GM03348 (cell line): ENCODE measurements at regions not wholly inside any gene's neighbourhood (a gene's known extent, or its start where the extent isn't known, plus 50 kb on each side); places are given as distances from the start of the nearest gene placed in this dataset.
"Not testable (repeated sequence)": the region's sequence is repeated elsewhere in the genome, so short reads cannot be mapped to it uniquely, and the experiment has no call there.

Source experiments
- DNase-seq: peaks from one replicate; pipeline ENCODE4 v3.0.0; 2012; ENCODE audit warnings: low spot score

DNA sequence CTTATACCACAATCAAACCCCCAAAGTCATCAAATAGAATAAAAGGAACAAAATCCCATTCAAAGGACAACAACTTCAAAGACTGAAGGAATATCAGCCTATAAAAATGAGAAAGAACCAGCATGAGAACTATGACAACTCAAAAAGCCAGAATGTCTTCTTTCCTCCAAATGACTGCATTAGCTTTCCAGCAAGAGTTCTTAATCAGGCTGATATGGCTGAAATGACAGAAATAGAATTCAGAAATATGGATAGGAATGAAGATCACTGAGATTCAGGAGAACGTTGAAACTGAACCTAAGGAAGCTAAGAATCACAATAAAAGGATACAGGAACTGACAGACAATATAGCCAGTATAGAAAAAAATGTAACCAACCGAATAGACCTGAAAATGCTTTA, 109.5 kb downstream of the SINHCAF start:
- DNase-seq: no peak

DNA sequence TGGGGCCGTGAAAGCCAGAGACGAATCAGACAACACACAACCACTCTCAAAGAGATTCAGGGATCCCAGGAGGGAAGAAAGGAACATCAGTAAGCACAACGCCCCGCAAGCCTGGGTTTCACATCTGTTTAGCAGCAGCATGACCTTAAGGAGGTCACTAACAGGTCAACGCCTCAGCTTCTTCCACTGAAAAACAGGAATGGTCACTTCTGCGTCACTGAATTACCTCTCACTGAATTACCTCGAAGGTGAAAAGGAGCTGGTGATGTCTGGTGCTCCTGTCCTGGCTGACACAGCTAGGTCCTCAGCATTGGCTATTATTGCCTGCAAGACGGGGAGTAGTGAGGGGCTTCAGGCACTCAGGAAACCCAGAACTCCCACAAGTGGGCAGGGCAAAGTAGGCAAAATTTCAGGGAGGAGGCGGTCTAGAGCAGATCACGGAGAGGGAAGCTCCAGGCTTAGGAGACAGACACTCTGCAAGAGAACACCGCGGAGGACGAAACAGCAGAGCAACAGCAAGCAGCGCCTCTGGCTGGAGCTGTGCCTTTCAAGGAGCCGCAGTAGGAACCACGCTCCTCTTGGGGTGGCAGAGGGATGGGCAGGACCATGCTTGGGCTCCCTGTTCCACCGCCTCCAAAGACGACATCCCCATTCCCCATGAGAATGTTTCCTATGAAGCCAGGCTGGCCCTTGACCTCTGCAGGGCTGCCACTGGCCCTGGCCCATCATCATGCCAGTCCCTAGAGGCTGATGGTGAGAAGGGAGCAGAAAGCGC, 108.4 kb downstream of the SINHCAF start:
- no peak for DNase-seq

DNA sequence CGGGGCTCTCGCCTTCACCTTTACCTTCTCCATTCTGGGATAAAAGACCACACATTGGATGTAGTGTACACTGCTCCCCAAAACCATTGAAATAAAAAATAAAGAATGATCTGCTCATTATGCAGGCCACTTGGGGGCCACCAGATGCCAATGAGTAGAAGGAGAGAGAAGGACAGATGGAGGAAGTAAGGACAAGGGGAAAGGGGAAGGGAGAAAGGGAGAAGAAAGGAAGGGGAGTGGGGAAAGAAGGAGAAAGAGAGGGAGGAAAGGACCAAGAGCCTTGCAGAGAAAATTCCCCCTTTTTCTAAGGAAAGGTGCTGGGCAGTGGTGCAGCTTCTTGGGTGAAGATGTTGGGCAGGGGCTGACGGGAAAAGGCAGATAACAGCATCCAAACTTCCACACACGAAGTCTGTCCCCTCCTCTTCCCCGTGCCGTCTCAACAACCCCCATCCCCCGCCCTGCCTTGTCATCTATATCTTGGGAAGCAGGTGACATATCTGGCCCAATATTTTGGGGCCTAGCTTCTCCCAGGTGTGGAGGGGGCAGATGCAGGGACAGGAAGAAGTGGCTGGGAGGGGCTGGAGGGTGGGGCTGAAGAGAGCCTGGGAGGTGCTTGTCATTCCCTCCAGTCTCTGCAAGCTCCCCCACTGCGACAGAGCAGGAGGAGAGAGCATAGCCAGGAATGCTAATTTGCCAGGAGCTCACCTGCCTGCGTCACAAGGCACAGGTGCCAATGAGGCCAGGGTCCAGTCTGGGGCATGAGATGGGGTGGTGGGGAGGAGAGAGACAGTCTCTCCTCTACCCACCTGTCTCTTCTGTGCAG, 107.5 kb downstream of the SINHCAF start:
- no peak for DNase-seq

DNA sequence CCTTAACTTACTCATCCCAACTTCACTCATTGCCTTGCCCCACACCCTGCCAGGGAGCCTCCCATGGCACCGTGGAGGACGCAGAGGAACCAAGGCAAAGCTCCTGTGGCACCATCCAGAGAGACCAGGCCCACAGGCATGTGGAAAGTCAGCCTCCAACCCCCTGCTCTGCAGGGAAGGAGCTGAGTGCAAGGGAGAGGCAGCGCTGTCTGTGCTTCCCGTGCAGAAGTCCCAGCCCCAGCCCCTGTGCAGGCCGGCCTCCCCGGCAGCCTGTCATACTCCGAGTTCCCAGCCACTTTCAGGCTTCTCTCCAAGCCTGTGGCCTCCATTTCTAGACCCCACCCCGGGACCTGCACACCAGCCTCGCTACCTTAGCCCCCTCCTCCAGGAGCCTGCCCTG, 106.4 kb downstream of the SINHCAF start:
- DNase-seq: no peak

DNA sequence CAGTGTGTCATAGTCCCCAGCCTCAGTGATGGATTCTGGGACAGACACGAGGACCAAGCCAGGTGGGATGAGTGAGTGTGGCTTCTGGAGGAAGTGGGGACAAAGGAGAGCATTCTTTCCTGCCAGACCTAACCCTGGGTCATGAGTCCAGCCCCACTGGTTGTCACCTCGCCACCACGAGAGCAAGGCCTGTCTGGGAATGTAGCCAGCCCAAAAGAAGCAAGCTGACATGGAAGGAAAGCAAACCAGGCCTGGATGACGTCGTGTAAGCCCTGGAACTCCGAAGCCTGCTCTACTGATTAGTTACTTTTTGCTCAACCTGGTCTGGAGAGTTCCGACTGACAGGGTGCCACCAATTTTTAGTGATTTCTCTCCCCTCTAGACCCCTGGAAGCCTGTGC, 105.9 kb downstream of the SINHCAF start:
- no peak for DNase-seq

DNA sequence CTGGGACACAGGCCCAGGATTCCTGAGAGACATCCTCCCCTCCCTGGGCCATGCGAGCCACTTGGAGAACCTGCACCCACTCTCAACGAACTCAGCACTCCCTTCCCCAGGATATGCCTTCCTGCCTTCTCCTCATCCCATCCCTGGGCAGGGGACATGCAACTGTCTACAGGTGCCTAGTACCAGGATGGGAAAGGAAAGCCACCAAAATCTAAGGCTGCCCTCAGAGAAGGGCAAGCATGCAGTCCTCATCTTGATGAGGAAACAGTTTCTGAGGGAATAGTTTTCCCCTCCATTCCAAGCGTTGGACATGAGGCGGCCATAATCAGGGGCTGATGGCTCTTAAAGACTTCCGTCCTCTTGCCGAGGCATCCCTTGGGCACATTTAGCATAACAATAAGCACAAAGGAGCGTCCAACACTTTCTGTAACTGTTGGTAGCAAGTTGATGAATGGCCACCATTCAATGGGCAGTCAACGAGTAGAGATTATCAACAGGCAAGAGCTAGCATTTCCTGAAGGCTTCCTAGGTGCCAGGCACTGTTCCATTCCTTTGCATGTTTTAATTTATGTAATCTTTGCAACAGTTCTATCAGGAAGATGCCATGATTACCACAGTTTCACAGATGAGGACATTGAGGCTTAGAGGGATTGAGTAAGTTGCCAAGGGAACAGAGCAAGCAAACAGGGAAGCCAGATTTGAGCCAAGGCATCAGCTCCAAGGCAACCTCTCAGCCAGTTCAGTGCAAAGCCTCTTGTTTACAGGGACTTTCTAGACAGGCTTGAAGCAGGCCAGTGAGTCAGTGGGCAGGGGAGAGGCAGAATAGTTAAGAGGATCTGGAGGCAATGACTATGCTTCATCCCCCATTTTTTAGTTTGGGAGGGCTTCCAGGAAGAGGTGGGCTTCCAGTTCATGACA, 105.1 kb downstream of the SINHCAF start:
- DNase-seq: no peak

DNA sequence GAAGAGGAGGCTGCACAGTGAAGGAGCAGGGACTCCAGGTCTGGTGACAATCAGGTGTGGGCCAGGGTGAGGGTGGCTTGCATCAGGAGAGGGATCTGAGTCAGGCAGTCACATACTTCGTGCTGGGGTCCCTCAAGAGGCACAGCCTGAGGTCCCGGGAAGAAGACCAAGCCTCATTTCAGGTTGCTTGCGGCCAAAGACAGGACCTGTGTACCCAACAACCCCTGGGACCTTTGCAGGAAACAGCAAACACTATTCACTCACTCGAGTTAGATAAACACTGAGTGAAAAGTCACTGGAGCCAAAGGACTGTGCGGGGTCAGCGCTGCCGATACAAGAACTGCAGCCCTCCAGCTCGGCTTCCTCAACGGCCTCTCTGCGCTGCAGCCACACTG, 104.4 kb downstream of the SINHCAF start:
- DNase-seq: no peak

DNA sequence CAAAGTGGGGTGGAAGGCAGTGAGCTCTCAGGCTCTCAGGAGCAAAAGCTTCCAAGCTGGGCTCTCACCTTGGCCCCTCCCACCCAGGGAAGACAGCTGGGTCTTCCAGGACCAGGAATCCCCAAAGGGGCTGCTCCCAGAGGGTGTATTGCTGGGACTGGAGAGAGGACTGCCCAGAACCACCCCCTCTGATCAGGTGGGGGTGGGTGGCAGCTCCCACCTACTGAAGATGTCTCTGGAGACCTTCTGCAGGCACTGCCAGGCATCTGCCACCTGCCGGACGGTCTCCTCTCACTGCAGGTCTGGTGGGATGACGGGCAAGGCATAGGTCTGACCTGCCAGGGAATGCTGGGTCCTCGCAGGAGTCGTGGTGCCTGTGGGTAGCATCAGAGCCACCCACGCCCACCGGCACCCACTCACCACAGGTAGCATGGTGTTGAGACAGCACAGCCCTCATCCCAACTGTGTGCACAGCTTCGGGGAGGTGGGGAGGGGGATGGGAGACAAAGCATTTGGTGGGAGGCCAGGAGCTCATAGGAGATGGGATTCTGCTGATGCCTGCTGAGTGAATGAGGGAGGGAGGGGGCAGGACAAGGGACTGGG, 103.2 kb downstream of the SINHCAF start:
- DNase-seq: no peak

DNA sequence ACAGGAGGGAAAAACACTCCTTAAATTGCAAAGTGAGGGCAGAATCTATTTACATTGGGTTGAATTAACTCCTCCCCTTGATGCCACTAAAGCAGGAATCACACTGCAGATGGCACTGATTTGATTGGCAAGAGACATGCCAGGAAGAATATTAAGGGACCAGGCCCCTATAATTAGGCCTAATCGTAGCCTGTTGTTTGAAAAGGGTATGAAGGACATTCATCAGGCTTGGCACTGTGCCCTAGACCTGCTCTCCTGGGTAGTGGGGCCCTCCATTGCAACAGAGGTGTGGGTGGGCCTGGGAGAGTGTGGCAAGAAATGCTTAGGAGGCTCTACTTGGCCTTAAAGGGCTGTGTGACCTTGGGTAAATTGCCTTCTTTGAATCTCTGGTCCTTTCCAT, 102.3 kb downstream of the SINHCAF start:
- not testable (repeated sequence) for DNase-seq

DNA sequence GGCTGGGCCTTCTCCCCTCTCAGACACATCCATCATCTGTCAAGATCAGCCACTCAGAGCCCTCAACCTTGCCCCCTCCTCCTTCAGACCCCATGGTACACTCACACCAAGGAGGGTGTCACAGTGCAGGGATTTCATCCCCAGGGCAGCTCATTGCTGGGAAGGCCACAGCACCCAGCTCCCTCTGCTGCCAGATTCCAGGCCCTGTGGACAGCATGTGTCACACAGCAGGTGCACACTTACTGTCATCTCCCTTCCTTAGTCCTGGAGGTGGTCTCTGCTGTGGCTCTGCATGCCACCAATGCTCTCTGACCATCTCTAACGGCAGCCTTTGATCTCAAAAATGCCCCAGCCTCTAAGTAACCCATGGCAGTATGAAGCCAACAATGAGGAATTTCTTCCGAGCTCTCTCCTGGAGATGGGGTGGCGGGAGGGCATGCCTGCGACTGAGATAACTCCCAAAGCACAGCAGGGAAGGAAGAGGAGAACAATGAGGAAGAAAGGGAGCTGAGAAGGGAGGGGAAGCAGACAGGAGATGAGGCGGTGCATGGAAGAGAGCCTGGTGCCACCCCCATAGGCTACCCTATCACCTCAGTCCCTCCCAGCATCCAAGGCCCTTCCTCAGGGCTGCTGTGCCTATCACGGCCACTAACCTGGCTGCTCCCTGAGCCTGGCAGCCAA, 101.0 kb downstream of the SINHCAF start:
- DNase-seq: no peak

DNA sequence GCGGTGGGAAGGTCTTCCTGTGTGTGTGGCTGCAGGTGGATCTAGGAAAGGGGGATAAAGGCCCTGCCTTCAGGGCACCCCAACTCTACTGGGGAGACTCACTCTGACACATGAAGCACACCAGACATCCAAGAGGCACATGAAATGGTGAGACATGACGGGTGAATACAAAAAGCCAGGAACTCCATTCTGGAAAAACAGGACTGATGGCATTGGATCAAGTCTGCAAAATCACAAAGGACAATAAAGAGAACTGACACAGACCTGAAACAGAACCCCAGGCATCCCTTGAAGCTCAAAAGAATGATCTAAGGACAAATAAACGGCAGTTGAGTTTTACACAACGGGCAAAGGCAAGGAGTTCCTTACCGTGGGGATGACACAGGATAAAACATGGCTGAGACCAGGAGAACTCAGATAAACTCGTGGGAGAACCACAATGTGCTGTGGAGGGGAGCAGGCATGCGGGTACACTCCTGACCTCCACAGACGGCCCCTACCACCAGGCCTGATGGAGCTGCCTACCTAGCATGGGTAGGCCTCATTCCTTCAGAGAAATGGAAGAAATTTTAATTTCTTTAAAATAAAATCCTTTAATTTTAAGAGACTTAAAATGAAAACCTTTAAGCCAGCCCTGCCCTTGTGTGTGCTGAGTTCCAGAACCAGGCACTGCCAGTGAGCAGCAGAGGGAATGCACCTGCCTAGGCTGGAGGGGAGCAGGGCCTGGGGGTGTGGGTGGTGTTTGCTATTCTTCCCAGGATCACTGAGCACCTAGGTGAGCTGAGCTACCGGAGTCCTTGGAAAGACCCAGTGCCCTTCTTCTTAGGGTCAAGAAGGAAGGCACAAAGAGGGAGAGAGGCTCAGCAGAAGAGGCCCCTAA, 100.1 kb downstream of the SINHCAF start:
- no peak for DNase-seq

DNA sequence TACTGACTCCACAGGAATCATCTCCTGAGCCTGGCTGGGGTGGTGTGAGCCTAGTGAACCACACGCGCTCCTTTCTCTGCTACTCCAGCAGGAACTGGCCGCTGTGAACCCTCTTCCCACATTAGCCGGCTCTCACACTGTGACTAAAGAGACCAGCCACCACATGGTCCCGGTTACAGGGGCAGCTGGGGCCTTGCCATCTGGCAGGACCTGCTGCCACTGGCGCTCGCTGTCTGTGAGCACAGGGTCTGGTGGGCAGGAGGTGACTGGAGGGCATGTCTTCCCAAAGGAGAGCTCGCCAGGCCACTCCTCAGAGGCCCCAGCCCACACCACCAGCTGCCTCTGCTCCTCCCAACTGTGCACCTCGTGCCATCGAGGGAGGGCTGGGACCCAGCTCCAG, 99.3 kb downstream of the SINHCAF start:
- DNase-seq: no peak

DNA sequence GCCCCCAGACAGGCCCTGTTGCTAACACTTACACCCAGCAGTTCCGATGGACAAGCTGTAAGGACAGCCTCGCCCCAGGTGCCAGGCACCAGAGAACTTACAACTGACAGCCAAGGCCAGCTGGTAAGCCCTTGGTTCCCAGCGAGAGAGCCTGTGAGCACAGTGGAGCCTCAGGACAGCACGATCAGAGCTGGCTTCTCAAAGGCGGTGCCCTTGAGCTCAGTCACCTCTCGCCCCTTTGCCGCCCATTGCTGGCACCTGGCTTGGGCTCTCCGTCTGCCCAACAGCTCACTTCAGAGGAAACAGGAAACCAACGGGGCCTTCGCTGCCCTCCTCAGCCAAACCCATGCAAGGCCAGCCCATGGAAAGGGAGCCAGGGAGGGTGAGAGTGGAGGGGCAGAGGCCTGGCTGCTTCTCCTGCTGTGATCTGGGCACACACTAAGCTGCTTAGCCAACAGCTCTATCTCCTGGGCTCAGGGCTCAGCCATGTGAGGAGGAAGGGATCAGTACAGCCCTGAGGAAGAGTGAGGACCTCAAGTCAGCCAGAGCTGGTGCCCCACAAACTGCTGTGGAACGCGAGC, 98.5 kb downstream of the SINHCAF start:
- no peak for DNase-seq

DNA sequence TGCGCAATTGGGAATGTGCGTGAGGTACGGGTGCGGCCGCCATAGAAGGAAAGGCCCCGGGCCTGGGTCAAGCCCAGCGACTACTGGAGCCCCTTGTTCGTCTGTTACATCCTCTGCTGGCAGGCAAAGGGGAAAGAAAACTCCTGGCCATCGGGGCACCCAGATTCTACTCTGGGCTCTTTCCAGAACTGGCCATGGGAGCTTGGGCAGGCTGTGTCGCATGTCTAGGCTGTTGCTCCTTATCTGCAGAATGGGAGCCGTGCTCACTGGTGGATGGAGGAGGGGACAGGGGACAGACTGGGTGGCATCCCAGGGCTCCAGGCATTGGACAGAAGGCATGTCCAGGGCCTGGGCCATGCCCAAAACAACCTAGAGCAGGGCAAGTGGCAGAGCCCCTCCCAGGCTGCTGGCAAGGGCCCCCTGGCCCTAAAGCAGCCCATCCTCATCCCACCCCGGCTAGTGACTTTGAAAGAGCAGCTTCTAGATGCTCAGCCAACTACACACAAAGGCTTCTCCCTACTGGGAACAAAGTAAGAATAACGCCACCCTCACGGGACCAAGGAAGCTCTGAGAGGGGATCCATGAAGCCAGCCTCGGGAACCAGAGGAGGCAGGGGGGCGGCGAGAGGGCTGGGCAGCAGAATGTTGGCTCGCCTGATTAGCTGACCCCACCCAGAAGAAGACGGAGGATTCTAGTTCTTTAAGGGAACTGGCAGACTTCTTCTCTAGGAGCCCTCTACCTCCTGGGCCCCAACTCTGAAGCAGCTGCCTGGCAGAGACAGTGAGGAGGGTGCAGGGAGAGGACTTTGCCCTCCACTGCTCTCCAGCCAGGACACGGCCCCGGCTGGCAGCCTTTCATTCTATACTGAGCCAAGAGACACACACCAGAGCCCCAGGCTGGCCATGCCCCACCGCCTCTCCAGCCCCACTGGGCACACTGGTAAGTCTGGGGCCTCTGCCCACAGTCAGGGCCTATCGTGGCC, 96.8 kb downstream of the SINHCAF start:
- no peak for DNase-seq

DNA sequence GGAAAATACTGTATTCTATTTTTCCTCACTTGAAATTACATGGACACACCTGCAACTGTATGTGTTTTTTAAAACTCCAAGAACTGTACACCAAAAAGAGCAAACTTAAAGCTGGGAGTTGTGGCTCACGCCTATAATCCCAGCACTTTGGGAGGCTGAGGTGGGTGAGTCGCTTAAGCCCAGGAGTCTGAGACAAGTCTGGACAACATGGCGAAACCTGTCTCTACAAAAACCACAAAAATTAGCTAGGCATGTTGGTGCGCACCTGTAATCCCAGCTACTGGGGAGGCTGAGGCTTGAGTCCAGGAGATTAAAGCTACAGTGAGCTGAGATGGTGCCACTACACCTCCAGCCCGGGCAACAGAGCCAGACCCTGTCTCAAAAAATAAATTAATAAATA, 95.9 kb downstream of the SINHCAF start:
- DNase-seq: no peak
